BE2C (cell line): ENCODE measurements at regions not wholly inside any gene's neighbourhood (a gene's known extent, or its start where the extent isn't known, plus 50 kb on each side); places are given as distances from the start of the nearest gene placed in this dataset.

Source experiments
- DNase-seq: peaks from one replicate; pipeline ENCODE4 v3.0.0-alpha.2; 2020
- H3K27me3 ChIP-seq: fragments of 250-450 bp; sonication (Bioruptor Pico); 2 replicates; pipeline ENCODE4 v1.5.1; 2020; ENCODE audit warnings: mild to moderate bottlenecking
- H3K36me3 ChIP-seq: fragments of 250-450 bp; sonication (Bioruptor Pico); 2 replicates; pipeline ENCODE4 v1.5.1; 2020; ENCODE audit warnings: mild to moderate bottlenecking
- H3K4me1 ChIP-seq: fragments of 250-450 bp; sonication (Bioruptor Pico); 2 replicates; pipeline ENCODE4 v1.5.1; 2020
- H3K4me3 ChIP-seq: 2 replicates; pipeline ENCODE4 v1.5.1; 2011; ENCODE audit warnings: low read depth, low read length
- H3K9me3 ChIP-seq: fragments of 250-450 bp; sonication (Bioruptor Pico); 2 replicates; pipeline ENCODE4 v1.5.1; 2020
- TF ChIP-seq, protein P1 (sequence below): IDR thresholded peaks from 2 replicates; pipeline ENCODE4 v1.5.1; 2012; ENCODE audit warnings: mild to moderate bottlenecking, low read depth, low read length

- Histone ChIP-seq H3K36me3 (no peaks in the 10 kb centered on the region), H3K4me1 (no peaks in the 10 kb centered on the region), H3K9me3 (no peaks in the 10 kb centered on the region), H3K27me3 (no peaks in the 10 kb centered on the region), H3K4me3 (no peak overlapping the region)
- no peak for DNase-seq
- TF ChIP-seq, protein P1, sequence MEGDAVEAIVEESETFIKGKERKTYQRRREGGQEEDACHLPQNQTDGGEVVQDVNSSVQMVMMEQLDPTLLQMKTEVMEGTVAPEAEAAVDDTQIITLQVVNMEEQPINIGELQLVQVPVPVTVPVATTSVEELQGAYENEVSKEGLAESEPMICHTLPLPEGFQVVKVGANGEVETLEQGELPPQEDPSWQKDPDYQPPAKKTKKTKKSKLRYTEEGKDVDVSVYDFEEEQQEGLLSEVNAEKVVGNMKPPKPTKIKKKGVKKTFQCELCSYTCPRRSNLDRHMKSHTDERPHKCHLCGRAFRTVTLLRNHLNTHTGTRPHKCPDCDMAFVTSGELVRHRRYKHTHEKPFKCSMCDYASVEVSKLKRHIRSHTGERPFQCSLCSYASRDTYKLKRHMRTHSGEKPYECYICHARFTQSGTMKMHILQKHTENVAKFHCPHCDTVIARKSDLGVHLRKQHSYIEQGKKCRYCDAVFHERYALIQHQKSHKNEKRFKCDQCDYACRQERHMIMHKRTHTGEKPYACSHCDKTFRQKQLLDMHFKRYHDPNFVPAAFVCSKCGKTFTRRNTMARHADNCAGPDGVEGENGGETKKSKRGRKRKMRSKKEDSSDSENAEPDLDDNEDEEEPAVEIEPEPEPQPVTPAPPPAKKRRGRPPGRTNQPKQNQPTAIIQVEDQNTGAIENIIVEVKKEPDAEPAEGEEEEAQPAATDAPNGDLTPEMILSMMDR = no peak
These were observed 226.0 kb upstream of the NDN start for GRCh38 chr15:23913081-23913480.

- Histone ChIP-seq H3K4me1 (no peaks in the 10 kb centered on the region), H3K9me3 (no peaks in the 10 kb centered on the region), H3K27me3 (no peaks in the 10 kb centered on the region), H3K4me3 (no peak overlapping the region), H3K36me3 (no peaks in the 10 kb centered on the region)
- TF ChIP-seq, protein P1 = no peak
- no peak for DNase-seq
These were observed 226.5 kb upstream of the NDN start for GRCh38 chr15:23913635-23914034.

GRCh38 chr15:23924686-23925085 lies 237.6 kb upstream of the NDN start:
- TF ChIP-seq, protein P1 = no peak
- no peak for DNase-seq
- Histone ChIP-seq H3K4me1 (no peaks in the 10 kb centered on the region), H3K4me3 (no peak overlapping the region), H3K9me3 (no peaks in the 10 kb centered on the region), H3K36me3 (no peaks in the 10 kb centered on the region), H3K27me3 (no peaks in the 10 kb centered on the region)

- H3K9me3 ChIP-seq = no peaks in the 10 kb centered on the region; the same call in 1 of the 2 replicates
- DNase-seq = no peak
- TF ChIP-seq, protein P1 = no peak
- no peaks in the 10 kb centered on the region for H3K36me3 ChIP-seq
- H3K4me3 ChIP-seq = no peak overlapping the region
- no peaks in the 10 kb centered on the region for H3K27me3 ChIP-seq
- H3K4me1 ChIP-seq = no peaks in the 10 kb centered on the region
These were observed 267.8 kb upstream of the NDN start for GRCh38 chr15:23954931-23955330.

- H3K9me3 ChIP-seq = no peaks in the 10 kb centered on the region
- TF ChIP-seq, protein P1 = no peak
These were observed 296.6 kb upstream of the NDN start for GRCh38 chr15:23983500-23984259.

DNA sequence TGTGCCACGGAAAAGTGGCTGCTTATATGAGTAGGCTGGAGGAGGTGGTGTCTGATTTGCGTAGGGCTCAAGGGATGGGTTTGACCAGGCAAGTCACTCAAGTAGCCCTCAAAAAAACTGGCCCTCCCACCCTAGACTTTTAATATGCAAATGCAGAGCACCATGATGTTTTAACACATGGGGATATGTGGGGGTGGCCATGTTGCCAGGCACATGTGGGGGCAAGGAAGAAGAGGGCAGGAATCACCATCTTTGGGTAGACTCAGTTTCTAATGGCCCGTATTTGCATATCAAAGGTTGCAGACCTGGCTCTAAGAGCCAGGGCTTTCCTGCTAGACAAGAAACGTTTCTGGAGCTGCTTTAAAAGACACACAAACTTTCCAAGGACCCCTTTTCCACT lies 307.2 kb upstream of the NDN start:
- H3K4me1 ChIP-seq = no peaks in the 10 kb centered on the region
- H3K4me3 ChIP-seq = no peak overlapping the region
- no peaks in the 10 kb centered on the region for H3K9me3 ChIP-seq
- no peaks in the 10 kb centered on the region for H3K27me3 ChIP-seq
- no peaks in the 10 kb centered on the region for H3K36me3 ChIP-seq
- no peak for DNase-seq
- TF ChIP-seq, protein P1 = no peak

More at GRCh38 chr15:23983500-23984259, 296.6 kb upstream of the NDN start:
- DNase-seq = no peak
- Histone ChIP-seq H3K4me1 (no peaks in the 10 kb centered on the region), H3K36me3 (no peaks in the 10 kb centered on the region), H3K4me3 (no peak overlapping the region), H3K27me3 (no peaks in the 10 kb centered on the region)
